MV-4-11 (cell line): ENCODE measurements at regions not wholly inside any gene's neighbourhood (a gene's known extent, or its start where the extent isn't known, plus 50 kb on each side); places are given as distances from the start of the nearest gene placed in this dataset.
"Not testable (repeated sequence)": the region's sequence is repeated elsewhere in the genome, so short reads cannot be mapped to it uniquely, and the experiment has no call there.

ENCODE experiments used
- DNase-seq: peaks from one replicate; lab custom pipeline; 2025; lab: John Stamatoyannopoulos, UW

DNA sequence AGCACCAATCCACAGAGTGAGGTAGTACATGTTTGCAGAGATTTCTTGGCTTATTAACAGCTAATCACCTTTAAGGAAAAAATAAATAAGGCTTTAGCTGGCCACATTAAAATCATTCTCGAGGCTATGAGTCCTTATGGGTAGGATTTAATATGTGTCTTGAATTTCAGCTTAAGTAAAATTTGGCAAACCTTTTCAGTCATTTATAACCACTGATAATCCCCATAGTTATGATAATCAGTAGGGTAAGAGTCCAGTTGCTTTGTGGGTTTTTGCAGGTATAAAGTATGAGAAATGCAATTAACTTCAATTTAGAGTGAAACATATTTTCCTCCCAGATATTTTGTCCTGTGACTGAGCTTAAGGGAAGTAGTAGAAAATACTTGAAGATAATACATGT lies 1458.9 kb upstream of the FLRT2 start:
- no peak for DNase-seq

DNA sequence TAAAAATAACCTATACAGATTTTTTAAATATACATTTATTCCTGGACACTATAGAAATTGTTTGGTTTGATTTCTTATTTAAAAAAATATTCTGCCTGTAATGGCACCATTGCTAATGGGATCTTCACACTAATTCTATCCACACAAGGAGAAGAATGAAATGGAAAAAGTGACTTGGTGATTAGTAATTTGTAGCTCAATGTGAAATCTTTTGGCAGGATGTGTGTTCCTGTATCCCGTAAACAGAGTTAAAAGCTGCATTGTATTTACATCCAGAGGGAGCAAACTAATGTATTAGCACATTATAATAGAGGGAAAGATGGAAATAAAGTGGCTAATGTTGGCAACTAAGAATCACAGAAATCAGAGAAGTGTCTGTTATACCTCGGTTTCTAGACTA lies 1455.3 kb upstream of the FLRT2 start:
- DNase-seq: no peak

DNA sequence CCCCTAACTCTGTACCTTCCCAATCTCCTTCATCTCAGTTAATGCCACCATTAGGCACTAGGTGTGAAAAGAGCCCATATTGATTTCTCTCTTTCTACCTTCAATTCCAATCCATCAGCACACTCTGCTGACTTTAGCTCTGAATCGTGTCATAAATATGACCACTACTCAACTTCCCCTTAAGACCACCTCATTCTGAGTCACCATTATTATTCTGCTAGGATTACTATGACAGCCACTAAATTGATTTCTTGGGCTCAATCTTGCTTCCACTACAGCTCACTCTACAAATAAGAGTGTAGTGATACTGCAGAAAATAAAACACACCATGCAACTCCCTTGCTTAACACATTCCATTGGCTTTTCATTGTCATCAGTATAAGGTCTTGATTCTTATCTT lies 1449.0 kb upstream of the FLRT2 start:
- DNase-seq: no peak

DNA sequence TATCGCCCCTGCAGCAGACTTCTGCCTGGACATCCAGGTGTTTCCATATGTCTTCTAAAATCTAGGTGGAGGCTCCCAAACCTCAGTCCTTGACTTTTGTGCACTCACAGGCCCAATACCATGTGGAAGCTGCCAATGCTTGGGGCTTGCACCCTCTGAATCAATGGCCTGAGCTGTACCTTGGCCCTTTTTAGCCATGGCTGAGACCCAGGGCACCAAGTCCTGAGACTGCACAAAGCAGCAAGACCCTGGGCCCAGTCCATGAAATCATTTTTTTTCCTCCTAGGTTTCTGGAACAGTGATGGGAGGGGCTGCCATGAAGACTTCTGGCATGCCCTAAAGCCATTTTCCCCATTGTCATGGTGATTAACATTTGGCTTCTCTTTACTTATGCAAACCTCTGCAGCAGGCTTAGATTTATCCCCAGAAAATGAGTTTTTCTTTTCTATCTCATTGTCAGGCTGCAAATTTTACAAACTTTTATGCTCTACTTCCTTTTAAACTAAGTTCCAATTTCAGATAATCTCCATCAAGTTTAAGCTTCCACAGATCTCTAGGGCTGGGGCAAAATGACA lies 1445.8 kb upstream of the FLRT2 start:
- no peak for DNase-seq

DNA sequence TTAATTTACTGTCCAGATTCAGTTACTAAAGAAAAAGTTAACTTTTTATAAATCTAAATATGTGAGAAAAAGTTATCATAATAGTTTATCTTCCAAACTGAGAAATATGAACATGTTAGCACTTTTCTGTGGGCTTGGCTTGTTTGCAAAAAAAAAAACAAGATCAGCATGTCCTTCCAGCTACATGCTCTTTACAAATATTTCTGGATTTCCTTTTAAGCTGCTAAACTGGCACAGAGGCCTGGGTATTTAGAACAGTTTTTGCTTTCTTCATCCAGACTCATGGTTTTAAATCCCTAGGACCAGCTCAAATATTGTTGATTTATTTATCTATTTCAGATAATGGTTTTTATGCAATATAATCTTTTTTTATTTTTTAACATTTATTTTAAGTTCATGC lies 1444.5 kb upstream of the FLRT2 start:
- DNase-seq: no peak

DNA sequence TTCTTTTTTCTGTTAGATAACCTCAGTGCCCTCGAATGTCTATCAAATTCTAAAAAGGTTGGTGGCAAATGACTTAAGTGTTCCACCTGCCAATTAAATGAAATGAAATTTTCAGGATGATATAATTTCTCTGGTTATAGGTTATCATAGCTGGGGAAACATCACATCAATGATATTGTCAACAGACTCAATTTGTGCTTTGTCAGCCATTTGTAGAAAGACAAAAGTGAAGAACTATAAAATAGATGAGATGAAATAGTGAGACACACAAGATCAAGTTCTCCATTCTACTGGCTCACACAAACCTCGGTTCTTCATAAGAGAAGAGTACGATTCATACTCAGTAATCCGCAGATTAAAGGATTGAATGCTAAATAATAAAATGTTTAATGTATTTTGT lies 1443.2 kb upstream of the FLRT2 start:
- no peak for DNase-seq

DNA sequence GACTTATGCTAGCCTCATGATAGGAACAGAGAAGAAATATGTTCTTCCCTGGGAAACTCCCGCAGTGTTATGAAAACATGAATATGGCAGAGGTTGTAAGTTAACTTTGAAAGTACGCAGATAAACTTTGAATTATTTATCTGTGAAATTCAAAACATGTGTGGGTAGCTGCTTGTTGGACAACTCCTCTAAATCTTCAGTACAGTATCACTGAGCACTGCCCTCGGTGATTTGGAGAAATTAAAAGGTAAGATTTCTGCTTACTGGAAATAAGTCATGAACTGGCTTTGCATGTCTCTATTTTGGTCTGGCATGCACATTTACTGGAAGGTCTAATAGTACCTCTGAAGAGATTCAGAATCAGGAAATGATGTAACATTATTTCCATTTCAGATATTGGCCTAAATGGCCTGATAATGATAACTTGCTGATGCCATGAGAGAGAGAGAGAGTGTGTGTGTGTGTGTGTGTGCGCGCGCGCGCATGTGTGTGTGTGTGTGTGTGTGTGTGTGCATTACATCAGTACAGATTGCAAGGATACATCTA lies 1441.9 kb upstream of the FLRT2 start:
- DNase-seq: no peak

DNA sequence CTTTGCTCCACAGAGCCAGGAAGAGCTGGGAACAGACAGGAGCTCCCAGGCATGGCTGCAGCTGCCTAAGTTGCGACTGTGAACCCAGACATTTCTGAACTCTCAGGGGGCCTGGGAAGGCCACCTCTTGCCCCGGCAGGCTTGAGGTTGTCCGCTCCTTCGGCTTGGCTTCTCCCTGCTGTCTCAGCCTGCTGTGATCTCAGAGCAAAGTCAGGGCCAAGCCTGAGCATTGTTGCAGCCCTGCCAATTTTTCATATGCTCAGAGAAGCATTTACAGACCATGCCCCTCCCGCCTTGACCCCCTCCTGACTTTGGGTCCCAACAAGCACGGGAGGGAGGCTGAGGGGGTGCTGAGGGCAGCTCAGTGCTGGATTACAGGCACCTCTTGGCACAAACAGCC lies 1439.1 kb upstream of the FLRT2 start:
- DNase-seq: no peak

DNA sequence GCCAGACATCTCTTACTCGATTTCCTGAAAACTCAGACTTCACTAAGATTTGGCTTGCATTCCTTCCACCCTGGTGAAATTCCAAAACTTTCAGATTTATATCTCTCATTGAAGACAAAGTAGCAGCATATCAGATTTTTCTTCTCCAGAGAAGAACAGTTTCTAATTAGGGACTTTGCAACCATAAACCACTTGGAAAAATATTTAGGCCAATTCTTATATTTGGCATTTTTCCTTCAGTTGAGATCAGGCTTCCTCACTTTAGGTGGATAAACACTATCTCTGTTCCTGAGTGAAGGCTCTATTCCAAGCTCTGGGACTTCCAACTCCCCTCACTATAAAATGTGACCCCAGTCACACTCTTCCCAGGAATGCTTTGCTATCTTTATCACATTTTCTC lies 1434.3 kb upstream of the FLRT2 start:
- no peak for DNase-seq

DNA sequence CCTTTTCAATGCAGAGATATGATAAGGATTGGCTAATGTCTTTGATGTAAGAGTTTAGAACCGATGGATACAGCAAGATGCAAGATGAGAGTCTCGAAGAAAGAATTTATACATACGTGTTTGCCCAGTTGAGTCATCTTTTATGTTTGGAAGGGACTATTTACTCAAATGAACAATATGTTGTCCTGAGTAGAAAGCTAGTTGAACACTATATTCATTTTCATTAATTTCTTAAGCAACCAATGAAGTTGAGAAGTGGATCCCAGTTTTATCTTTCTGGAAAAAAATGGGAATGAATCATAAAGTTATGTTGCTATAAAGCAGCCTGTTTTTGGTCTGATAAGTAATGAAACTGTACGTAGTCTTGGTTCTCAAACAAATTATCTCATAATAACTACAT lies 1431.7 kb upstream of the FLRT2 start:
- DNase-seq: no peak

DNA sequence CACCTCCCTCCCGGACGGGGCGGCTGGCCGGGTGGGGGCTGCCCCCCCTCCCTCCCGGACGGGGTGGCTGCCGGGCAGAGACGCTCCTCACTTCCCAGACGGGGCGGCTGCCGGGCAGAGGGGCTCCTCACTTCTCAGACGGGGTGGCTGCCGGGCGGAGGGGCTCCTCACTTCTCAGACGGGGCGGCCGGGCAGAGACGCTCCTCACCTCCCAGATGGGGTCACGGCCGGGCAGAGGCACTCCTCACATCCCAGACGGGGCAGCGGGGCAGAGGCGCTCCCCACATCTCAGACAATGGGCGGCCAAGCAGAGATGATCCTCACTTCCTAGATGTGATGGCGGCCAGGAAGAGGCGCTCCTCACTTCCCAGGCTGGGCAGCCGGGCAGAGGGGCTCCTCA lies 1430.4 kb upstream of the FLRT2 start:
- not testable (repeated sequence) for DNase-seq

DNA sequence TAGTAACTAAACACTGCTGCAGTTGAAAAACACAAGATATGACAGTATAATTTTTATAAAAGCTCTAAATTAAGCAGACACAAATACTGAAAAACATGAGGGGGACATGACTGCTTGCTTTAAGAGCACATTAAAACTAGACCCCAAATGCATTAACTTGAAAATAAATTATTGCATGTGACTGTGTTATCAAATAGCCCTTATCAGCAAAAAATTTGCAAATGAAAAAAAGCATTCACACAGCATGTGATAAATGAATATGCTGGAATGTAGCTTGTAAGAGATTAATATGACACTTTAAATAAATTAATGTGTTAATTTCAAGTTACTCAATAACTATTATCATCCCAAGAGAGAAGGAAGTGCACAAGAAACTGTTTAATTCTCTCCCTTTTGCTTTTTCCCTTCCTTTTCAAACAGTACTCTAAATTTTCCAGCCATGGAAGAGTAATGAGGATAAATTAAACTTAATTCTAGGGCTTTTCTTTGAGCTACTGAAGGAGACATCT lies 1422.1 kb upstream of the FLRT2 start:
- no peak for DNase-seq

DNA sequence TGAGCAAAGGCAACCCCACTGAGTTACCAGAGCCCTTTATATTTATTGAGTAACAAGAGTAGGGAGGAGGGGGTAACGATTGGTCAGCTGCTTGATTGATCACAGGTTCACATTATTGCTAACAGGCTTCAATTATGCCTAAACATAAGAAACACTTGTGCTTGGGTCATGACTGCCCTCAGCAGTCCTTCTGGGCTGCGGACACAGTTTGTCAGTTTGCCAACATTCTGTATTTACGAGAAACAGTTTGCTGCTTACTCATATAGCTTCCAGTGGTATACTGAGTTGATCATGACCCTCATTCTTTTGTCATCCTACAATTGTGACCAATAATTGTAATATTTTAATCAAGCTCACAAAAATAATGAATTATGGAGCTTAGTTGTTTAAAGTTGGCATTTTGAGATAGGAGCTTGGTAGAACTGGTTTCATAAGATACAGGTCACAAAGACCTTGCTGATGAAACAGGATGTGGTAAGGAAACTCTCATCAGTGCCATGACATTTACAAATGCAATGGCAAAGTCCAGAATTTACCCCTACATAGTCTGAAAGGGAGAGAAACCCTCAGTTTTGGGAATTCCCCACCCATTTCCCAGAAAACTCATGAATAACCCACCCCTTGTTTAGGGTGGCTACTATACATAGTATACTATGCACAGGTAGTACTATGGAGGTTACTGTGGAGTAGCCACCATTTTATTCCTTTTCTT lies 1421.0 kb upstream of the FLRT2 start:
- peak; percentile 73 for DNase-seq

DNA sequence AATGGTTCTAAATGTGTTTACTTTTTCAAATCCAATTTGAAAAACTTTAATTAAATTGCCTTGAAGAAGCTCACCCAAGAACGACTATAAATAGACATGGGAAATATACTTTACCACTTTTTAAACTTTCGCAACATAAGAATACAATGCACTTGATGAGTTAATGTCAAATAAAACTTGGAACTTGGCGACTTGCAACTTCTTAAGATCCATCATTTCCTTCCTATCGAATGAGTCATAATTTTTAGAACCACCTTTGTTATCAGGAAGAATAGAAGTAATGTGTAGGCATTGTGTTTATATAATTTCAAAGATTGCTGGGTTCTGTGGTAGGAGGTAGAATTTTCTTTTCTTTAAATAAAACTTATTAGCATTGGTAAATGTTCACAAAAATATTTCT lies 1417.4 kb upstream of the FLRT2 start:
- peak; percentile 4 for DNase-seq

DNA sequence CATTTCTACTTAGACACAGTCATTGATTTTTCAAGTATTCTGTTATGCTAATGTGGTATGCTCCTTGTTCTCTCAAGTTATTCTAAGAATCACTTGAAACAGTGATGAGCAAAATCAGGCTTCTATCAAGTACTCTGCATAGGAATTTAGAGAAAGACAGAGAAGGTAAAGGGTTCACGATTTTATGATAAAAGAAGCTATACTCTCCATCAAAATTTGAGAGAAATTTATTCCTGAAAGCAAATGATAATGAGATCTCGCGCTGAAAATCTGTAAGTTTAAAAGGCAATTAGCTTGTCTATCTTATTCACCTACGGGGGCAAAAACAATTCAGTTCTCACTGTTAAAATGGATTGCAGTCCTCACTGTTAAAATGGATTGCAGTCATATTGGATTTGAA lies 1404.3 kb upstream of the FLRT2 start:
- DNase-seq: no peak

DNA sequence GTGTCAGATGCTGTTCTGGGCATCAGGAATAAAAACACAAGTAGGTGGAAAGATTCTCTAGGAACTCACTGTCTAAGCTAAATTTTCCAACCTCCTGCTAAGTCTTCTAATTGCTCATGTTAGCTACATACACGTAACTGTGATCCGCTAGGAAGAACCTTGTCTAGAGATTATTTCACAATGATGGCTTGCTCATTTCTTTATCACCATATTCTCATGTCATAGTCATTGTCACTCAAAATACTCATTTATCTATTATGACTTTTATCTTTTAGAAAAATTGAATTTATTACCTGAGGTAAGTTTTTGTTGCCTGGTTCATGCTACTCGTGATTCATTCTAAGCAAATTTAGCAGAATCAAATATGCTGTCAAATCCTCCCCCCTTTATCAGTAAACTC lies 1402.4 kb upstream of the FLRT2 start:
- no peak for DNase-seq

DNA sequence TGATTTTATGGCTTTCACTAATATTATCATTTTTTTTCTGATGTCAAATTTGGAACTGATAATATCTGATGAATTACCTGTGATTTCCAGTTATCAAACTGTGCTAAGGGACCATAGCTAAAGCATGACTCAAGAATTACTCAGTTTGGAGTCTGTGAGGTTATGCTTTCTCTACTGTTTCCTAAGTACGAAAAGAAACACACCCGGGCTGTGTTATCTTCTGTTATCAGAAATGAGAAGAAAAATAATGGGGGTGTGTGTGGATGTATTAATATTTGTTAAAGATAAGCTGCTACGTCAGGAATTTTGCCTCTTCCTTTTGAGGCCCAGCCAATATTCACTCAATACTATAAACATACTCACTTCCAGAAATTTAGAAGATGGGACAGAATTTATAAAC lies 1401.9 kb upstream of the FLRT2 start:
- no peak for DNase-seq

DNA sequence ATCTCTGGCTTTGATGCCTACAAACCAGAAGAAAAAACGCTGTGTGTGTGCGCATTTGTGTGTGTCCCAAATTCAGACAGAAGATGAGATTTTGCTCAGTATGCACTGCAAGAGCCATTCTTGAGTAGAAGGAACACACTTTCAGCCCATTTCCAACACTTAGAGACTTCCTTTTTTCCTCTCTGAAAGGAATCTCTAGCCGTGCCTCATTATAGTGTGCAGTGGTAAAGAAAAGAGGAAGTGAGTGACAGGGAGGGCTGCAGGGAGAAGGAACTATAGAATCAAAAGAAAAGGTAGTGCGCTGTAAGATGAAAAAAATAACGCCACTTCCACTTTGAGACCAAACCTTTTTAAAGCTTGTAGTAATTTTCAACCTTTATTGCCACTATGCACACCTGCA lies 1400.9 kb upstream of the FLRT2 start:
- DNase-seq: peak; percentile 96

DNA sequence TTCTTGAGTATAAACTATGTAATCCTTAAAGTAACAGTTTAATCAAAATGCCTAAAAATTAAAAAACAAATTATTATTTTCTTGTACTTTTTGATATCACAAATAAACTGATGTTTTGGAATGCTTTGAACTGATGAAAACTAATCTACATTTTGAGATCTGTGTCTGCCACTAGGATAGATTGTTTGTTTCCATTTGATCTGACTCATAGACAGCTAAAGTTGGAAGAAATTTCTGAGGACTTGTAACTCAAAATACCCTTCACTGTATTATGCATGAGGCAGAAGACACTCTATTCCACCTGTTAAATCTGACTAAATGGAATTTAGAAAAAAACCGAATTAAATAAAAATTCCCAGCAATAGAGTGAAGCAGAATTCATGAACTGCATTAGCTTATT lies 1400.0 kb upstream of the FLRT2 start:
- no peak for DNase-seq

DNA sequence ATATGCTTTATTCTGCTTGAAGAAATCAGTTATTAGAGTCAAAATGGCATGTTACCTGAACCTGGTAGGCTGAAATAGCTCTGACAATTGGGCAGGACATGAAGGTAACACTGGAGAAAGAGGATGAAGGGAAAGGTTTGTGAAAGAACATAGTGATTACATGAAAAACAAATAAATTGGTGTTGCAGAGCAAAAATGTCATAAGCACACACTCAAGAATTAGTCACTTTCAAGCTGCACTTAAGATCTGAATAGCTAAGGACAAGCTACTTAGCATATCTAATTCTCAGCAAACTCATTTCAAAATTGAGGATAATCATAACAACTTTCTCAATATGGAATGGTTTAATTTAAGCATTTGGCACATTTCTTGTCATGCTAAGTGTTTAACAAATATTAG lies 1398.0 kb upstream of the FLRT2 start:
- DNase-seq: no peak

DNA sequence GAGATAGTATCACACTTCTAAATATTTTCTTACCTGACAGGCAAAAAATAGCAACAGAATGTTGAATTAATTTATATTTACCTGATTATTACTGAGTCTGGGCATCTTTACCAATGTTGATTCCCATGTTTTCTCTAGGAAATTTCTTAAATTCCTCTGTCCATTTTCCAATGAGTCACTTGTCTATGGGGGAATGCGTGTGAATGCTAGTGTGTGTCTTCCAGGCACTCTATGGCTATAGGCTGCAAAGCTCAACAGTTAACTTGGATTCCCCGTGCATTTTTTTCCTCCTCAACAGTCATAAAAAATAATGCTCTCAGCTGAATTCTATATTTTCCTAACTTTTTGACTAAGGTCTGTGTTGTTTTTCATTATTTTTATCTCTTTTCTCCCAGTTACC lies 1385.8 kb upstream of the FLRT2 start:
- DNase-seq: no peak

DNA sequence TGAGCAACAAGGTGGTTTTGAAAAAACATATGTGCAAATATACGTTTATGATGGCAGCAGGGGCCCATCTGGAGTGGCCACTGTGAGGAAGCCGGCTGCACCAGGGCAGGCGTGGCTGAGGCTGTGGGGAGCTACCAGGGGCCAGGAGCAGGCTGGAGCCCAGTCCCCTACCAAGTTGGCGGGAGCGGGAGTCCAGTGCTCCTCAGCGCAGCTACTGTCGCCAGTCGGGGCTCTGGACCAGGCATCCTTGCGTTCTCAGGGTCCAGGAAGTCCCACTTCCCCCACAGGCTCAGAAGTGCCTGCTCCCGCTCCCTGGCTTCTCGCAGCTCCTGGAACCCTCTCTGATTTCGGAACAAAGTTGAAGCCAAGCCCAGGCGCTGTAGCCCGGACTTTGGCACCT lies 1377.5 kb upstream of the FLRT2 start:
- no peak for DNase-seq

DNA sequence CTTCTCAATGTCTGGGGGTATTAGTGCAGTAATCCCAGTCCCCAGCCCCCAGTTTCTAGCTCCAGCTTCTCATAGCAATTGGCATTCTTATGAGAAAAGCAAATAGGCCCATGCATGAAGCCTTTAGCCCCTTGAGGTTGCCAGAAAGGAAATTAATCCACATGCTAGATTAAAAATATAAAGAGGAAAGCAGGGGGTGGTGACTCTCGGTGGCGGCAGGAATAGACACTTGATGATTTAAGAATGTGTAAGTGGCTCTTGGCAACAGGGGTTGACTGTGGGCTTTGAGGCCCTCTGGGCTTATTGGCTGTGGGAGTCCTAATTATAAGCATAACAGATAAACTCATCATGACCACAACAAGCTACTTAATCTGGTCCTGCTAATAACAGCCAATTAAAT lies 1367.3 kb upstream of the FLRT2 start:
- DNase-seq: no peak

DNA sequence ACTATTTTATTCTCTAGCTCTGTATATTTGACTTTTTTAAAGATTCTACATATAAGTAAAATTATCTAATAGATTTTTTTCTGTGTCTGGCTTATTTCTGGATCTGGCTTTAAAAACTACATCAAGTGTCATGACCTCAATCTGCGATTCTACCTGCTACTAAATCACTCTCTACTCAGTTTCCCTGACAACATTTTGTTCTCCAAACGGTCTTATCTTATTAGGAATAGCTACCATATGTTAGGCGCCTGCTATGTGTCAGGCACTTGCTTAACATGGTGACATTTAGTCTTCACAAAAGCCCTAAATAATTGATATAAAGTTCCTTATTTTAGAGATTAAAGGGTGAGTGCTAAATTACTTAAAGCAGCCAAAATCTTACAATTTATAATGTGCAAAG lies 1362.9 kb upstream of the FLRT2 start:
- DNase-seq: no peak
